ENCODE measurements at regions not wholly inside any gene's neighbourhood (a gene's known extent, or its start where the extent isn't known, plus 50 kb on each side); places are given as distances from the start of the nearest gene placed in this dataset.

DNA sequence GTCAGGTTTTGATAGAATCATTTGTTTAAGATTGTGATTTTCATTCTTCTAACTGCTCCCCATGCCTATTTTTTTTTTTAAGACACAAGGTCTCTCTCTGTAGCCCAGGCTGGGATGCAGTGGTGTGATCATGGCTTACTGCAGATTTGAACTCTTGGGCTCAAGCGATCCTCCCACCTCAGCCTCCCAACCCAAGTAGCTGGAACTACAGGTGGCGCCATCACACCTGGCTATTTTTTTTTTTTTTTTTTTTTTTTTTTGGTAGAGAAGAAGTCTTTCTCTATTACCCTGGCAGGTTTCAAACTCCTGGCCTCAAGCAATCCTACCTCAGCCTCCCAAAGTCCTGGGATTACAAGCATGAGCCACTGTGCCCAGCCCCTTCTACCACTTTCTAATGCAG, 223.3 kb downstream of the CBLN1 start:
- in situ Hi-C loops (cut with MboI; ENCODE audit: low pct_unique_long_range_greater_than_20kb, low sequenced_read_pairs, unreplicated experiment): no loop called here
- TF ChIP-seq, protein P1, sequence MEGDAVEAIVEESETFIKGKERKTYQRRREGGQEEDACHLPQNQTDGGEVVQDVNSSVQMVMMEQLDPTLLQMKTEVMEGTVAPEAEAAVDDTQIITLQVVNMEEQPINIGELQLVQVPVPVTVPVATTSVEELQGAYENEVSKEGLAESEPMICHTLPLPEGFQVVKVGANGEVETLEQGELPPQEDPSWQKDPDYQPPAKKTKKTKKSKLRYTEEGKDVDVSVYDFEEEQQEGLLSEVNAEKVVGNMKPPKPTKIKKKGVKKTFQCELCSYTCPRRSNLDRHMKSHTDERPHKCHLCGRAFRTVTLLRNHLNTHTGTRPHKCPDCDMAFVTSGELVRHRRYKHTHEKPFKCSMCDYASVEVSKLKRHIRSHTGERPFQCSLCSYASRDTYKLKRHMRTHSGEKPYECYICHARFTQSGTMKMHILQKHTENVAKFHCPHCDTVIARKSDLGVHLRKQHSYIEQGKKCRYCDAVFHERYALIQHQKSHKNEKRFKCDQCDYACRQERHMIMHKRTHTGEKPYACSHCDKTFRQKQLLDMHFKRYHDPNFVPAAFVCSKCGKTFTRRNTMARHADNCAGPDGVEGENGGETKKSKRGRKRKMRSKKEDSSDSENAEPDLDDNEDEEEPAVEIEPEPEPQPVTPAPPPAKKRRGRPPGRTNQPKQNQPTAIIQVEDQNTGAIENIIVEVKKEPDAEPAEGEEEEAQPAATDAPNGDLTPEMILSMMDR (IDR thresholded peaks at IDR 0.05; ENCODE audit: extremely low read depth, insufficient read depth, missing control alignments): no peak
- no peak for DNase-seq (ENCODE audit: low spot score)

DNA sequence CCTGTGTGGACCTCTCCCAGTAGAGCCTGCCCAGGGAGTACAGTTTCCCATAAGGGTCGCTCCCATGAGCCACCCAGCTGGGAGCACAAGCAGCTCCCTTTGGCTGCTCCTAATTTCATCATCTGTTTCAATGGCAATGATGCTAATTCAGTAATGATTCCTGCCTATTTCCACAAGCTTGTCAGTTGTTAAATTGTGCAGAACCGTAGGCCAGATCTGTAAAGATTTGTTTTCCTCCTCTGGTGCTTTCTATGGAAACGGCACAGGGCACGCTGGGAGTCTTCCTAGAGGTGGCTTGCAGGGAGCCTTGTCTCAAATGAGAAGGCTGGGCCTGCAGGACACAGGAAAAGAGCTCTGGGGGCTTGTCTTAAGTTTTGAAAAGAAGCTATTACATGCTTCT, 223.7 kb downstream of the CBLN1 start:
- TF ChIP-seq, protein P1 (IDR thresholded peaks at IDR 0.05; ENCODE audit: extremely low read depth, insufficient read depth, missing control alignments): no peak
- DNase-seq (ENCODE audit: low spot score): no peak

DNA sequence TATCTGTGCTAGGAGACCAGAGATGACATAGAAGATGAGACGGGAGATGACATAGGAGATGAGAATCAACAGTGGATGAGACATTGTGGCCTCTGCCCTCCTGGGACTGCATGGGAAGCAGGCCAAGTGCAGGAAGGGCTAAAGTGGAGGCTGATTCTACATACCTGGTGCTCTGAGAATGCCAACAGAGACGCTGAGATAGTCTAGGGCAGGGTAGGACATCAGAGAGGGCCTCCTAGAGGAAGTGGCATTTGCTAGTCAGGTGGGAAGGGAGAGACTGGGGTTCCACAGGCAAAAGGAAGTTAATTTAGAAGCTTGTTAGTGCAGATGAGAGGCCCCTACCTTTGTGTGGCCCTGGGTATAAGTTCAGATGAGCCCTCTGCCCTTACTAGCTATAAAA, 224.2 kb downstream of the CBLN1 start:
- in situ Hi-C loops (cut with MboI; ENCODE audit: low pct_unique_long_range_greater_than_20kb, low sequenced_read_pairs, unreplicated experiment): no loop called here
- no peak for DNase-seq (ENCODE audit: low spot score)
- TF ChIP-seq, protein P1 (IDR thresholded peaks at IDR 0.05; ENCODE audit: extremely low read depth, insufficient read depth, missing control alignments): no peak

More for the DNA sequence above, 223.7 kb downstream of the CBLN1 start:
- in situ Hi-C loops (cut with MboI; ENCODE audit: low pct_unique_long_range_greater_than_20kb, low sequenced_read_pairs, unreplicated experiment): no loop called here

DNA sequence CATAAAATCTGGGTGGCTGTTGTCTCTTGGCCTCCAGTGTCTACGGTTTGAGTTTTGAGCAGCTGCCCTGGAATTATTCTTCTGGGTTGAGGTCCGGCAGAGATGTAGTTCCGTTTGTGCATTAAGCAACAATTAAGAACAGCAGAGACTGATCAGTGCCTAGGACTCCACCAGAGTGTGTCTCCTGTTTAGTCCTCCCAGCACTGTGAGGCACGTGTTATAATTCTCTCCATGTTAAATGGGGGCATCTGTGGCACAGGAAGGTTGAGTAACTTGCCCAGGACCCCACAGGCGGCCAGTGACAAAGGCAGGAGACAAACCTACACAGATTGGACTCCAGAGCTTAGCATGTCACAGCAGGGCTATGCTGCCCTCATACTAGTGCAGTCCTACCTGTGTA, 225.1 kb downstream of the CBLN1 start:
- no peak for DNase-seq (ENCODE audit: low spot score)
- TF ChIP-seq, protein P1 (IDR thresholded peaks at IDR 0.05; ENCODE audit: extremely low read depth, insufficient read depth, missing control alignments): no peak
- in situ Hi-C loops (cut with MboI; ENCODE audit: low pct_unique_long_range_greater_than_20kb, low sequenced_read_pairs, unreplicated experiment): no loop called here

DNA sequence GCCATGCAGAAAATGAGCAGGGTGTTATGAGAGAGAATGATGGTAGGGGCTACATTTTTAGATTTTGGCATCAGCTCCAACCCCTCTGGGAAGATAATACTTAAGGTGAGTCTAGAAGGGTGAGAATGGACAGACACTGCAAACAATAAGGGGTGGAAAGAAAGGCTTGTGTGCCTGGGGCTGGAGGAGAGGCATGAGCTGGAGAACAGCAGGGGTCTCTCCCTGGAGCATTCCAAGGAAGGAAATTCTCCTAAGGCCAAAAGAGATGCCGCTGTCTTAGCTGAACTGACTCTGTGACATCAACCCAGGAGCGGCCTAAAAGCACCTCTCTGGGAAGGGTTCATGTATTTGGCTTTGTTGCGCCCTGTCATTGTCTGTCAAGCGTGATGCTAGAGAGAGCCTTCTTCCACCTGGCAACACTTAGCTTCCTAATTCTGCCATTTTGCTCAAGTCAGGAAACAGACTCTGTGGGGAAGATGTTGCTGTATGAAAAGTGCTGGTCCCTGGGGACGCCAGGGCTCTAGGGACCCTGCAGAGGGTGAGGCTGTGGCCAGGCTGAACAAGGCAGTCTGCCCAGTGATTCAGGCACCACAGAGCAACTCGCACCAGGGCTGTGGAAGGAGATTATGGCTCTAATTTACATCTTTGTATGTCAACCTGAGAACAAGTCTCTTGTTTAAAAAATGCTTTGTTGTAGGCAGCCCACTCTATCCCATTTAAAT, 225.7 kb downstream of the CBLN1 start:
- TF ChIP-seq, protein P1 (IDR thresholded peaks at IDR 0.05; ENCODE audit: extremely low read depth, insufficient read depth, missing control alignments): no peak
- in situ Hi-C loops (cut with MboI; ENCODE audit: low pct_unique_long_range_greater_than_20kb, low sequenced_read_pairs, unreplicated experiment): no loop called here
- no peak for DNase-seq (ENCODE audit: low spot score)

DNA sequence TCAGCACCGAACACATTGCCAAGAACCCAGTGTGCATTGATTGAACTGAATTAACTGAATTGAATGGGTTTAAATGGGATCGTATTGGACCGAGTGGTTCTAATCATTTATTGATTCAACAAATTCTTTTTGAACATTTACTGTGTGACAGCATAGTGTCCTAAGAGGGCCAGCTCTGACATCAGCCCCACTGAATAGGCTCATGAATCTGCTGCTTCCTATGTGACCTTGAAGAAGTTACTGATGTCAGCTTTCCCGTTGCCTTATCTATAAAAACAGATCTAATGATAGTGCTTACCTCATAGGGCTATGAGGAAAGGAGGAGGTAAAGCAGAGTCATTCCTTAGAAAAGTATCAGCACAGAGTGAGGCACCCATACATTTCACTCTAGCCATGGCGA, 226.3 kb downstream of the CBLN1 start:
- TF ChIP-seq, protein P1 (IDR thresholded peaks at IDR 0.05; ENCODE audit: extremely low read depth, insufficient read depth, missing control alignments): no peak
- in situ Hi-C loops (cut with MboI; ENCODE audit: low pct_unique_long_range_greater_than_20kb, low sequenced_read_pairs, unreplicated experiment): no loop called here
- no peak for DNase-seq (ENCODE audit: low spot score)
